Endometrium (tissue), 2 donors: ENCODE measurements at regions not wholly inside any gene's neighbourhood (a gene's known extent, or its start where the extent isn't known, plus 50 kb on each side); places are given as distances from the start of the nearest gene placed in this dataset.
"Not testable (repeated sequence)": the region's sequence is repeated elsewhere in the genome, so short reads cannot be mapped to it uniquely, and the experiment has no call there.

ENCODE experiments used
- FAIRE-seq: peaks from 2 replicates; lab custom pipeline; 2012; peaks lifted over from hg19 to GRCh38; lab: Jason Lieb, UNC
- donor health status: control.
- donor health status: control.

DNA sequence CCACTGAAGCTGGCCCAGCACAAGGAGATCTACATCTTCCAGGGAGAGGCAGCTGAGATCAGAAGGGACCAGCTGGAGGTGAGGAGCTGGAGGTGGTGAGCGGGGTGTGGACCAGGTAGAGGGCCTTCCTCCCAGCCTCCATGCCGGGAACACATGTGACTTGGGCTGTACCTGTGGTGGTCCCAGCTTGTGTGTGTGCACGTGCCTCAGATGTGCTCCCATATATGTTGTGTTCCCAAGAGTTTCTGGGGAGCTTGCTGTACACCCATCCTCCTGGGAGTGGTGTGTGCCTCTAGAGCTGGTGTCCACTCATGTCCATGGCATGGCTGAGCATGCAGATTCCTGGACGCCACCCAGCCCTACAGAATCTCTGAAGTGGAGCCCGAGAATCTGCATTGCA is 183.7 kb upstream of the AKAP13 start:
- not testable (repeated sequence) for FAIRE-seq

- not testable (repeated sequence) for FAIRE-seq
These were observed 182.8 kb upstream of the AKAP13 start for GRCh38 chr15:85197582-85197981.

DNA sequence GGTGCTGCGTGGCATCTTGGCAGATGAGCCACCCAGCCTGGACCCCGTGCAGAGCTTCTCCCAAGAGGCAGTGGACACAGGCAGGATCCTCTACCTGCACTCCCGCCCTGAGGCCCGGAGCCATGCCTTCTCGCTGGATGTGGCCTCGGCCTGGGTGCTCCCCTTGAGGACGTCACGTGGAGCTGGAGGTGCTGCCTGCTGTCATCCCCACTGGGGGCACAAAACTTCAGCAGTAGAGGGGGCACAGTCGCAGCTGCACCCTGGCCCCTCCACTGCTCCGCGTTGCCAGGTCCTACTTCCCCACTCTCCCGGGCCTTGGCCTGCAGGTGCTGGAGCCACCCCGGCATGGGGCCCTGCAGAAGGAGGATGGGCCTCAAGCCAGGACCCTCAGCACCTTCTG is 182.0 kb upstream of the AKAP13 start:
- not testable (repeated sequence) for FAIRE-seq

DNA sequence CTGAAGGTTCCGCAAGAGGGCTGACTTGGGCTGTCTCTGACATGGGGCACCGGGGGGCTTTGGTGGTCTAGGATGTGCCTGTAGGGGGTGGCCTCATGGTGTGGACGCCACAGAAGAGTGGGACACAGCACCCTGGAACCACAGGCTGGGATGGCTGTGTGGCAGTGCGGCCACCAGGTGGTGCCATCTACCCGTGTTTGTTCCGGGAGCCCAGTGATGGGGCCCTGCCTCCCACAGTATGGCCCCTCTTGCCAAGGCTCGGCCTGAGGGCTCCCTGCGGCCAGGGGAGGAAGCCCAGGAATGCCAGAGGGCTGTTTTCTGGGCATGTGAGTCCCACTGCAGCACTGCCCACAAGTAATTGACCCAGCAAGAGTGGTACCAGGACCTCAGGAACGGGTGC is 180.2 kb upstream of the AKAP13 start:
- not testable (repeated sequence) for FAIRE-seq

DNA sequence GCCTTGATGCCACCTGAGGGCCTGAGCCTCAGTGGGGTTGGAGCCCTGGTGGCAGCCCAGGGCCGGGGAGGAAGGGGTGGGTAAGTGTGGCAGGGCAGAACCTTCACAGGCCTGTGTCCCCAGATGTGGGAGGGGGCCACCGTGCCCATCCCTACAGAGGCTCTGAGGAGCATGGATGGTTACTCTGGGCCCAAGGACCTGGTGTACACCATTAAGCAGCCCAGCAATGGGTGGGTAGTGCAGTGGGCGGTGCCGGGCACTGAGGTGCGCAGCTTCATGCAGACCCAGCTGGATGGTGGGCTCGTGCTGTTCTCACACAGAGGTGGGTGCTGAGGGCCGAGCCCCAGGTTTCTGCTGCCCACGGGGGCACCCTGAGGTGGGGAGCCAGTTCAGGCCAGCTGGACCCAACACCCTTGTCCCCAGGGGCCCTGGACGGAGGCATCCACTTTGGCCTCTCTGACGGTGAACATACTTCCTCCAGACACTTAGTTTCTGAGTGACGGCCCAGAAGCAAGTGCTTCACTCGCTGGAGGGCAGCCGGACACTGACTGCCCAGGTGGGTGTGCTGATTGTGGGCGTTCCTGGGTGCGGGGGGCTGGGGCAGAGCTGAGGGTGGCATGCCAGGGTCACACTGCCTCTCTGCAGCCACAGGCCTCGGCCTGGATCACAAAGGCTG is 179.1 kb upstream of the AKAP13 start:
- not testable (repeated sequence) for FAIRE-seq

GRCh38 chr15:85204481-85204880 is 175.9 kb upstream of the AKAP13 start:
- FAIRE-seq = not testable (repeated sequence)

- not testable (repeated sequence) for FAIRE-seq
These were observed 146.5 kb upstream of the AKAP13 start for GRCh38 chr15:85233791-85234325.

GRCh38 chr15:85234450-85235196 is 145.8 kb upstream of the AKAP13 start:
- FAIRE-seq = not testable (repeated sequence)

DNA sequence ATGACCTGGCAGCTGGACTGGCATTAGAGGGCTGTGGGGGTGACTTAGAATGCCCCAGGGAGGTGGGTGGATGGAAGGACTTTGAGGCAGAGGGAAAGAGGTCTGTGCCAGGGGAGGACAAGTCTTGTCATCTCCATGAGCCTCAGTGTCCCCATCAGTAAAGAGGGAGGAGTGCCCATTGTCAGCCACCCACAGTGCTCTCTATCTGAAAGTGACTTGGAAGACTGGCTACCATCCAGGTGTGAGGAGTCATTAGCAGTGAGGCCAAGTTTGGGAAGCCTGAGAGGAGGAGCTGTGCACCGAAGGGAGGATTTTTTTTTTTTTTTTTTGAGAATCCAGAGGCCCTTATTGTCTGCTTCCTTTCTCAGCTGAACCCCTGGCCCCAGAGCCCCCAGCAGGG is 136.3 kb upstream of the AKAP13 start:
- not testable (repeated sequence) for FAIRE-seq

- not testable (repeated sequence) for FAIRE-seq
These were observed 129.4 kb upstream of the AKAP13 start for GRCh38 chr15:85250938-85251542.

- FAIRE-seq = not testable (repeated sequence)
These were observed 127.0 kb upstream of the AKAP13 start for GRCh38 chr15:85253196-85253915.

GRCh38 chr15:85254961-85255360 is 125.4 kb upstream of the AKAP13 start:
- not testable (repeated sequence) for FAIRE-seq

- FAIRE-seq = not testable (repeated sequence)
These were observed 124.9 kb upstream of the AKAP13 start for GRCh38 chr15:85255502-85255901.

GRCh38 chr15:85256009-85256997 is 124.1 kb upstream of the AKAP13 start:
- not testable (repeated sequence) for FAIRE-seq

DNA sequence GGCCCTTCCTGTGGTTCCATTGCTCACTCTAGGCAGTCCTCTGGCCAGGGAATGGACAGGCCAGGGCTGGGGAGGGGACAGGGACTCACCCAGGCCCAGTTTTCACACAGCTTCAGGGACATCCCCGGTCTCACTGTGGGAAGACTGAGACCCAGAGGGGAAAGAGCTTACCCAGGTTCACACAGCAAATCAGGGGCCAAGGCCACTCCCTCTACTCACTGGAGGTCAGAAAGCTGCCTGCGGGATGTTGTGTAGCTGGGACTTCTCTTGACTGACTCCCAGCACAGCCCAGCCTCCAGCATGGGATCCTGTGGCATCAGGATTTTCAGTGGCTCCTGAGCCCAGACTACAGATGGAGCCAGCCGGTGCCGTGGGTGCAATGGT is 122.3 kb upstream of the AKAP13 start:
- FAIRE-seq = not testable (repeated sequence)

- FAIRE-seq = not testable (repeated sequence)
These were observed 121.7 kb upstream of the AKAP13 start for GRCh38 chr15:85258559-85259209.

DNA sequence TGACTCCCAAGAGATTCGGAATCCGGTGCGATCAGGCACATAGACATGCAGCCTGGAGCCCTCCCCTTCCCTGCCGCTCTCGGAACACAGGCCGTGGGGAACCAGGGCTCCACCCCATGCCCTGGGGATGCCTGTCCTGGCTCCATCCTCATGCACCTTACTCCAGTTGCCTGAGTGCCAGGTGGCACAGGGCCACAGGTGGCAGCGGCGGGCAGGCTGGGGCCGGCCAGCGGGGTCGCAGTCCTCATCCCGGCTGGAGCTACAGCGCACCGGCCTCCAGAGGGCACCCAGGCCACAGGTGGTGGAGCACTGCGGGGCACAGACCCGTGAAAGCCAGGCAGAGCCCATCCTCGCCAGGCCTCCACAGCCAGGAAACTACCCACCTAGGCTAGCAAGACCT is 119.9 kb upstream of the AKAP13 start:
- FAIRE-seq = not testable (repeated sequence)

DNA sequence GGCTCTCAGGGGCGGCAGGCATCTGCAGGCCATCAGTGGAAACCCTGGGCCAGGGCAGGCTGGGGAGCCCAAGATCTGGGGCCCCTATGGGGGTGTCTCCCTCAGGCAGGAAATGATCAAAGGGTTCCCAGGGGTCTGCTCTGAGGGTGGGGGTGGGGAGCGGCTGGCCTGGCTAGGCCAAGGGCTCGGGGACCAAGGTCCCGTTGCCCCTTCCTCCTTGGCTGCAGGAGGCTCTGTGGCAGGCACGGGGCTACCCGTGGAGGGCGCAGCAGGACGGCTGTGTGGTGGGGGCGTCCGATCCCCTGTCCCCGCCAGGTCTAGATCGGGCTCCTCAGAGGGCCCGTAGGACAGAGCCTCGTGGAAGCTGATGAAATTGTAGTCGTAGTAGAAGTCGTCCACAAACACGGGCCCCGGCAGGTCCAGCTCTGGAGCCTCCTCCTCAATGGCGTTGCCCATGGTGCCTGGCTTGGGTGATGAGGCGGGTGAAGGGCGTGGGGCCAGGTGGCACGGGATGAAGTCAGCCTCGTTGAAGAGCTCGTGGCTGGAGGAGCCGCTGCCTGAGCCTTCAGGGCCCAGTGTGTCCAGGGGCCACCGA is 117.8 kb upstream of the AKAP13 start:
- not testable (repeated sequence) for FAIRE-seq

DNA sequence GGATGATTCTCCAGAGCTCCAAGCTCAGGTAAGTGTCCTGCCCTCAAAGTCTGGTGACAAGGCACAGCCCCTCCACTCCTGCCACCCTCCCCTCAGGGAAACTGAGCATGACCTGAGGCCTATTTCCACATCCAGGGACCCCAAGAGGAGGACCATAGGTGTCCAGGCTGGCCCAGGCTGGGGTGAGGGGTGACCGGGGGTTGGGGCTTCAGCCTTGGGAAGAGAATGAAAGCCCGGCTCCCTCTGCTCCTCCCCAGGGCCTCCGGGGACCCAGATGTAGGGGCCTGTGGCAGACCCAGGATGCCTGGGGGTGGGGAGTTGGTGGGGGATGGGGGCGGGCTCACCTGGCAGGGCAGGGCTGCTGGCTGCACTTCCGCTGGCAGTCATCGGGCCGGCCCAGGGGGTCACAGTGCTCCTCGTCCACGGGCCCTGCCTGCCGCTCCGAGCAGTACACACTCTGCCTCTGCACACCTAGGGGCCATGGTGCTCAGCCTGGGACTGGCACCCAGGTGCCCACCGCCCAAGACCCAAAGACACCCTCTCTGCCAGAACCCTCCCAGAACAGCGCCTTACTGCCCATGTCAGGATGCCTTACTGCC is 116.5 kb upstream of the AKAP13 start:
- FAIRE-seq = not testable (repeated sequence)
